ENCODE measurements at regions not wholly inside any gene's neighbourhood (a gene's known extent, or its start where the extent isn't known, plus 50 kb on each side); places are given as distances from the start of the nearest gene placed in this dataset.
A peak's percentile ranks its signal among the peaks of the same experiment; 100 is the strongest.

DNA sequence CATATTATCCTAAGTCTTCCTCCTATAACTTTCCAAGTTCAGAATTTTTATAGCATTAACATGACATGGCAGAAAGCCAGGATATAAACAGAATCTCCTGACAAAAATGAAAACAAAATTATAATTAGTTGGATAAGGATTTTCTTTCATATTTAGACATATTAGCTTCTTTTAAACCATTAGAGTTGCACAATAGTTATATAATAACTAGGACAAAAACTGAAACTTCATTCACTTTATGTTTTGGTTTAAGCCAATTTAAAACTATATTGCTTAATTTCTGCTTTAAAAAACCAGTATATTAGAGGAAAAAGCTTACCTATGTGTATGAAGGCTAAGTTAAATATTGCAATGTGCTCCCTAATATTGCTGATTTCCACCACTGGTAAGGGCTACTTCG lies 254.8 kb downstream of the GPD2 start:
- no peak overlapping the region for H3K4me3 ChIP-seq (ENCODE audit: low read depth, low read length)
- no peak for DNase-seq (ENCODE audit: low read depth)
- TF ChIP-seq, protein P1, sequence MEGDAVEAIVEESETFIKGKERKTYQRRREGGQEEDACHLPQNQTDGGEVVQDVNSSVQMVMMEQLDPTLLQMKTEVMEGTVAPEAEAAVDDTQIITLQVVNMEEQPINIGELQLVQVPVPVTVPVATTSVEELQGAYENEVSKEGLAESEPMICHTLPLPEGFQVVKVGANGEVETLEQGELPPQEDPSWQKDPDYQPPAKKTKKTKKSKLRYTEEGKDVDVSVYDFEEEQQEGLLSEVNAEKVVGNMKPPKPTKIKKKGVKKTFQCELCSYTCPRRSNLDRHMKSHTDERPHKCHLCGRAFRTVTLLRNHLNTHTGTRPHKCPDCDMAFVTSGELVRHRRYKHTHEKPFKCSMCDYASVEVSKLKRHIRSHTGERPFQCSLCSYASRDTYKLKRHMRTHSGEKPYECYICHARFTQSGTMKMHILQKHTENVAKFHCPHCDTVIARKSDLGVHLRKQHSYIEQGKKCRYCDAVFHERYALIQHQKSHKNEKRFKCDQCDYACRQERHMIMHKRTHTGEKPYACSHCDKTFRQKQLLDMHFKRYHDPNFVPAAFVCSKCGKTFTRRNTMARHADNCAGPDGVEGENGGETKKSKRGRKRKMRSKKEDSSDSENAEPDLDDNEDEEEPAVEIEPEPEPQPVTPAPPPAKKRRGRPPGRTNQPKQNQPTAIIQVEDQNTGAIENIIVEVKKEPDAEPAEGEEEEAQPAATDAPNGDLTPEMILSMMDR (IDR thresholded peaks at IDR 0.05; ENCODE audit: control insufficient read depth, extremely low read depth, insufficient read depth): no peak

DNA sequence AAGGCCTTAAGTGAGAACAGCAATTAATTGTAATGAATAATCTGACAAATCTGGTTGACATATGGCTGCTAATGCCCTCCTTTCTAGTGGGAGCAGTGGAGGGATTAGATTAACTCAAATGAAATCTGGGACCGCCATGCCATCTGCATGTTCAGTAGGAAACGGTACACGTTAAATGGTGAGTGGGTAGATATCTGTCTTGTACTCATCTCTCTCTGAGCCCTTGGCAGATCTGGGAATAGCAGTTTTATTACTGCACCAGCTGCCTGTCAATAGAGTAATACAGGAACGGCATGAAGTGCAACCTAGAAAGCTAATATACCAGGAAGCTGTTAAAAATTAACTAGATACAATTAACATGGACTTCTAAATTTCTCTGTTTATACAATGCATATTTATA lies 258.8 kb downstream of the GPD2 start:
- TF ChIP-seq, protein P1 (IDR thresholded peaks at IDR 0.05; ENCODE audit: control insufficient read depth, extremely low read depth, insufficient read depth): no peak
- no peak for DNase-seq (ENCODE audit: low read depth)
- H3K4me3 ChIP-seq (ENCODE audit: low read depth, low read length): no peak overlapping the region

DNA sequence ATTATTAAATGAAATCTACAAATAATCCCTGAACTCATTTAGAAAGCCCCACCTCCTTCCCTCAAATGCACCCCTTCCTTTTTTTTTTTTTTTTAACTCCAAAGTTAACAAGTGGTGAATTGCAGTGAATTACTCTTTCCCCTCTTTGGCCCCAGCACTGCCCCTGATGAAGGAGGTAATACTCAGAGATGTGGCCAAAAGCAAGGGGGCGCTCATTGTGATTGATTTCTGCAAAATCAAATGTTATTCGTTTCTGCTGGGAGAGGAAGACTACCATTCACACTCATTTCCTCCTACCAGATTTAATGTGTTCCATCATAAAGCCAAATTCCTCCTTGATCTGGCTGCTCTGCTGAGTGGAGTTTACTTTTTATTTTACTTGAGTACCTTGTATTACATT lies 259.4 kb downstream of the GPD2 start:
- TF ChIP-seq, protein P1 (IDR thresholded peaks at IDR 0.05; ENCODE audit: control insufficient read depth, extremely low read depth, insufficient read depth): 0 out of 2 replicates have a peak, but pooled peaks have one; percentile 12
- DNase-seq (ENCODE audit: low read depth): no peak
- no peak overlapping the region for H3K4me3 ChIP-seq (ENCODE audit: low read depth, low read length)

DNA sequence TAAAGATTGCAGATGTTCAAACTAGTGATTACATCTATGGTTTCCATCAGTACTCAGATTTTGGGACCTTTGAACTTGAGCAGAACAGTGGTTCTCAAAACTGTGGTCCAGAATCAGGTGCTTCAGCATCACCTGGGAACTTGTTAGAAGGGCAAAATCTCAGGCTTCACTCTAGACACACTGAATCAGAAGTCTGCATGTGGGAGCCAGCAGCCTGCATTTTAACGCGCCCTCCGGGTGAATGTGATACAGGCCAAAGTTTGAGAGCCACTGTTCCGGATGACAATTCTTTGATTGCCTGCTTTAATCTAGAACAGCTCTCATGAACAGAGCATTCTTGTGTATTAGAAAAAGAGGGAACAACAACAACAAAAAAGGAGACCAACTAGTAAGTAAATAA lies 261.7 kb downstream of the GPD2 start:
- TF ChIP-seq, protein P1 (IDR thresholded peaks at IDR 0.05; ENCODE audit: control insufficient read depth, extremely low read depth, insufficient read depth): no peak

DNA sequence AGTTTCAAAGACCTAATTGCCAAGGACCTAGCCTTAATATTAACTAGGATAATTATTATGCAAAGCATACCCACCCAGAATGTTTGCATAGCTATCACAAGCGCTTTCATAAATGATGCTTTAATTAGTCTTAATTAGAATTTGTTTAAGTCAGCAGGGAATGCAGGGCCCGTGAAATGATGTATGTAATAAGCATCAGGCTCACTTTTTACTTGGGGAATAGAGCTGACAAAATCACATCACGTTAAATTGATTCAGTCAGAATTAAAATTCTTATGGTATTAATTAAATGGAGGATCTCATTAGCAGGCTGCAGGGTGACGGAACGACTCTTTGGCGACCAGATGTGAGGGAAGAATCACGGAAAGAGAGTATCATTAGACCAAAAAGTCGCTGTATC lies 264.5 kb downstream of the GPD2 start:
- H3K4me3 ChIP-seq (ENCODE audit: low read depth, low read length): no peak overlapping the region
- DNase-seq (ENCODE audit: low read depth): no peak
- TF ChIP-seq, protein P1 (IDR thresholded peaks at IDR 0.05; ENCODE audit: control insufficient read depth, extremely low read depth, insufficient read depth): no peak

More for the DNA sequence above, 261.7 kb downstream of the GPD2 start:
- no peak overlapping the region for H3K4me3 ChIP-seq (ENCODE audit: low read depth, low read length)
- DNase-seq (ENCODE audit: low read depth): no peak

DNA sequence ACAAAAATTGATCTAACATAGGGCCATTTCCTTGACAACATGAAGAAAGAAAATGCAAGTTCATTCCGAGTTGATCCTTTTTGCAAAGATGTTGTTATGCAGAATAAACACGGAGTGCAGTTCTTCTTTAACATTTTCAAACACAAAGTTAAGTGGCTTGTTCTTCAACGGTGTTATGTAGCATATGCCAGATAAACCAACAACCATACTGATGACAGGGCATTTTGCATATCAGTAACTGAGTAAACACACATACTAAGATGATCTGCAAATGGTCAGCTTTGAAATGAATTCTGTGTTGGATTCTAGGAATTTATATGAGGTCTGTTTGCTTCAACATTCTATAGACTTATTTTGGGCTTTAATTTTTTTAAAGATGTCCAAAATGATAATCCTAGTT lies 266.4 kb downstream of the GPD2 start:
- H3K4me3 ChIP-seq (ENCODE audit: low read depth, low read length): no peak overlapping the region
- no peak for DNase-seq (ENCODE audit: low read depth)
- TF ChIP-seq, protein P1 (IDR thresholded peaks at IDR 0.05; ENCODE audit: control insufficient read depth, extremely low read depth, insufficient read depth): no peak

DNA sequence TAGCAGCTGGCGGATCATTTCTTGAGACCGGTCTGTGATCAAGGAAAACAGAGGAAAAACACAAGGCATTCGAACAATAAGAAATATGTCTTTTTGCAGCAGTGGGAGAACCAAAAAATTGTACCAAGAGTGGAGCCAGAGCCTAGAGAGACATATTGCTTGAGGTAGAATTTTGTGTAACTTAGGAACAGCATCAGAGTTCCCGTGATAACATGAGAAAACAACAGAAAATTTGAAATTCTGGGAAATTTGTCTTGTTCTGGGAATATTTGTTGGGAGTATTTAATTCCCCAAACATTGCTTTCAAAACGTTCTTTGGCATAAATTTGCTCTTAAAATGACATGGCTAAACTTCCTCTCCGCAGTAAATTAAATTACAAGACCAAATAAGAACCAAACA lies 267.5 kb downstream of the GPD2 start:
- TF ChIP-seq, protein P1 (IDR thresholded peaks at IDR 0.05; ENCODE audit: control insufficient read depth, extremely low read depth, insufficient read depth): no peak

More for the DNA sequence above, 267.5 kb downstream of the GPD2 start:
- no peak overlapping the region for H3K4me3 ChIP-seq (ENCODE audit: low read depth, low read length)
- DNase-seq (ENCODE audit: low read depth): no peak
